Epithelial cell of esophagus (primary cell): ENCODE measurements at regions not wholly inside any gene's neighbourhood (a gene's known extent, or its start where the extent isn't known, plus 50 kb on each side); places are given as distances from the start of the nearest gene placed in this dataset.

Experiments used
- DNase-seq: peaks from one replicate; pipeline ENCODE4 v3.0.0; 2010; ENCODE audit warnings: low read depth
- H3K4me3 ChIP-seq: 2 replicates; pipeline ENCODE4 v1.5.1; 2011; ENCODE audit warnings: mild to moderate bottlenecking, low read length, control low read depth
- TF ChIP-seq, protein P1 (sequence below): IDR thresholded peaks from 2 replicates; pipeline ENCODE4 v1.5.1; 2011; ENCODE audit warnings: low read depth, mild to moderate bottlenecking, low read length, control low read depth, inconsistent platforms; ENCODE audit not compliant: insufficient read depth; ENCODE audit errors: missing control alignments

DNA sequence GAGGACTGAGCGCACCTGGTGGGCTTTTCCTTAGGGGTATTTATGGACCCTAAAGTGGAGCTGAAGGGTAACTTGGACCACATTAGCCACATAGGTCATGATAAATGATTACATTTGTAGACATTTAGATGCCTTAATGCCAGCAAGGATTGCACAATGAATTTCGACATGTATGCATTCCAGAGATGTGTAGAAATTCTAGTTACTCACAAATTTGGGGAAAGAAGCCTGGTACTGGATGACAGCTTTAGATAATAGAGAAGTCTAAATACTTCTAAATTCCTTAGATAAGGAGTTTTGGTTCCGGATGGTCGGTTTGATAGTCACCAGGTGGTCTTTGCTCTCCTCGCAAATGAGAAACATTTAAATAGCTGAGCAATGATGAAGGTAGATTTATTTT lies 609.5 kb upstream of the PRKX start:
- TF ChIP-seq, protein P1, sequence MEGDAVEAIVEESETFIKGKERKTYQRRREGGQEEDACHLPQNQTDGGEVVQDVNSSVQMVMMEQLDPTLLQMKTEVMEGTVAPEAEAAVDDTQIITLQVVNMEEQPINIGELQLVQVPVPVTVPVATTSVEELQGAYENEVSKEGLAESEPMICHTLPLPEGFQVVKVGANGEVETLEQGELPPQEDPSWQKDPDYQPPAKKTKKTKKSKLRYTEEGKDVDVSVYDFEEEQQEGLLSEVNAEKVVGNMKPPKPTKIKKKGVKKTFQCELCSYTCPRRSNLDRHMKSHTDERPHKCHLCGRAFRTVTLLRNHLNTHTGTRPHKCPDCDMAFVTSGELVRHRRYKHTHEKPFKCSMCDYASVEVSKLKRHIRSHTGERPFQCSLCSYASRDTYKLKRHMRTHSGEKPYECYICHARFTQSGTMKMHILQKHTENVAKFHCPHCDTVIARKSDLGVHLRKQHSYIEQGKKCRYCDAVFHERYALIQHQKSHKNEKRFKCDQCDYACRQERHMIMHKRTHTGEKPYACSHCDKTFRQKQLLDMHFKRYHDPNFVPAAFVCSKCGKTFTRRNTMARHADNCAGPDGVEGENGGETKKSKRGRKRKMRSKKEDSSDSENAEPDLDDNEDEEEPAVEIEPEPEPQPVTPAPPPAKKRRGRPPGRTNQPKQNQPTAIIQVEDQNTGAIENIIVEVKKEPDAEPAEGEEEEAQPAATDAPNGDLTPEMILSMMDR: no peak
- DNase-seq: no peak

DNA sequence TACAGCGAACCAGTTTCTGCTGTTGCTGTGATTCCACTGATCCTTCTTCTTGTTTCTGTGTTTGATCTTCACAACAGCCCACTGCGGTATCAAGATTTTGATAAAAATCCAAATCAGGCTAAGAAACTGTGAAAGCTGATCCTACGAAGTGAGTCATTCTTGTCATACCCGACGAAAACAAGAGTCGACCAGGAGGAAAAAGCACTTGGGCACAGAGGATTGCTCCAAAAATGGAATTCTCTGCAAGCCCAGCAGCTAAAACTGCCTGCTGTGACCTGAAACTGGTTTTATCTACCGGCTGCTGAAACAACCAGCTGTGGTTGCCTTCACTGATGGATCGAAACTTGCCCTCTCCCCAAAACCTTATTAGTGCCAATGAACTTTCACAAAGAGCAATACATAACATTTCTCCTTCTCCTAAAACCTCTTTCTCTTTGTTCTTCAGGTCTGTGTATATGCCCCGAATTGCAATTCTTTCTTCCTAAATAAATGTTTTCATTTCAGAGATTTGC lies 607.0 kb upstream of the PRKX start:
- no peak overlapping the region for H3K4me3 ChIP-seq
- DNase-seq: no peak

More for the DNA sequence above, 609.5 kb upstream of the PRKX start:
- H3K4me3 ChIP-seq: no peak overlapping the region

DNA sequence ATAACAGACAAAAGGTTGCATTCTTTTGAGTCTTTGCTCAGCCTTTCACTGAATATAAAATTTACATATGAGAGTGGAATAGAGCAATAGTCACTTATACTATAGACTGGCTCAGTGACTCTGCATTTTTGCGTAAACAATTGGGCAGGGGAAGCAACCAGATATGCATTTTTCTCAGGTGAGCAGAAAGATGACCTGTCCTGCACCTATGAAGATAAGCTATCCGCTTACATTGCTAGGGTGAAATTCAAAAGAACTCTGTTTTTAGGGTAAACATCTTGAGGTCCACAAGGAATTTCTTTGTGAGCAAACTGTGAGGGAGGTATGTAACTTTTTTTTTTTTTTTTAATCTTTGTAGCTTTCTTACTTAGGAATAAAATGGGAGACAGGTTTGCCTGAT lies 602.4 kb upstream of the PRKX start:
- TF ChIP-seq, protein P1: no peak
- no peak overlapping the region for H3K4me3 ChIP-seq
- DNase-seq: no peak

More for the DNA sequence above, 607.0 kb upstream of the PRKX start:
- TF ChIP-seq, protein P1: no peak

DNA sequence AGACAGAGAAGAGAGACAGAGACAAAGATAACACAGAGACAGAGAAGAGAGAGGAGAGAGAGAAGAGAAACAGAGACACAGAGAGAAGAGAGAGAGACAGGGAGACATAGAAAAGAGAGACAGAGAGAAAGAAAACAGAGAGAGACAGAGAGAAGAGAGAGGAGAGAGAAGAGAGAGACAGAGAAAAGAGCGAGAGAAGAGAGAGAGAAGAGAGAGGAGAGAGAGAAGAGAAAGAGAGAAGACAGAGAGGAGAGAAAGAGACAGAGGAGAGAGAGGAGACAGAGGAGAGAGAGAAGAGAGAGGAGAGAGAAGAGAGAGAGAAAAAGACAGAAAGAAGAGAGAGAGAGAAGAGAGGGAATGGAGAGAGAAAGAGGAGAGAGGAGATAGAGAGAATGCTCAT lies 601.1 kb upstream of the PRKX start:
- TF ChIP-seq, protein P1: no peak
- no peak for DNase-seq
- no peak overlapping the region for H3K4me3 ChIP-seq

DNA sequence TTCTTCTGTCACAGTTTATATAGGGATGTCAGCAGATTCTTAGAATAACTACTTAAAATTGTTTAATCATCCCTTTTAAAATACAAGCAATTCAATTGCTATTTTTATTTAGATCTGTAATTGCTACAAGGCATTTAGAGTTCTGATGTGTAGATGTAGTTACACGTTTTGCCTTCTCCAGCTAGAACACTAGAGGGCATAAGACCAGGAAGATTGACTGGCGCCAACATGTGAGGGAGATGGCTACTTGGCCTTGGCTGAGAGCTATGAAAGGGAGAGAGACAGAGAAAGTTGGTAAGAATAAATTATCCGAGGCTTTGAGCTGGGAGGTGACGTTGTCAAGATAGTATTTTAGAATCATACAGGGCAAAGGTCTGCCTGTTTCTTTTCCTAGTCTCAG lies 563.7 kb upstream of the PRKX start:
- H3K4me3 ChIP-seq: no peak overlapping the region
- TF ChIP-seq, protein P1: no peak

DNA sequence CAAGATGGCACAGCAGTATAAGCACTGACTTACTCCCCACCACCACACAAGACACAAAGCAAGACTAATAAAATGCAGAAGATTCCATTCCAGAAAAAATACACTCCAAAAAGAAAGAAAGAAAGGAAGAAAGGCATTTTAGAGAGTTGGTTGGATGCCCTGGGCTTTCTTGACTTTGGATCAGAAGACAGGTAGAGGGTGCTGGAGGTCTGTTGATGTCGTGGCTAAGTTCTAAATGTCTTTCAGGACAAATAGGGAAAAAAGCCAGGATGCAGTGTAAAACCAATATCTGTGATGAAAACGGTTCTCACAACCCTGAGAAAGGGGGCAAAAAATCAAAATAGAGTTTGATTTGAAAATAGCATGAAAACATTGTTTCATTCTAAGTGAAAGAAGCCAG lies 555.2 kb upstream of the PRKX start:
- no peak overlapping the region for H3K4me3 ChIP-seq
- TF ChIP-seq, protein P1: no peak
- no peak for DNase-seq

More for the DNA sequence above, 563.7 kb upstream of the PRKX start:
- peak; percentile 0 for DNase-seq

DNA sequence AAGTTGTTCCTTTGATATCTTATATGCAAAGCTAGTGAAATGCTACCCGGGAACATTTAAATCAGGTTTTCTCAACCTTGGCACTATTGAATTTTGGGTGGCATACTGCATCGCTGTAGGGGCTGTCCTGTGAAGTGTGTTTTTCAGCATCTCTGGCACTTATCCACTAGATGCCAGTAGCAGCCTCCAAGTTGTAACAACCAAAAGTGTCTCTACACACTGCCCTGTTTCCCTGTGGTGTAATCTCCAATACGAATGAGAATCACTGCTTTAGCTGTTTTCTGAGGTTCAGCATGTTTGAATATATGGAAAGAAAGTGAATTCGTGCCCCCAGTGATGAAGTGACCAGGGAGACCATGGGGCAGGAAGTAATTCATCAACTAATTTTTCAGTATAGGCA lies 551.6 kb upstream of the PRKX start:
- no peak for DNase-seq
- TF ChIP-seq, protein P1: no peak
- no peak overlapping the region for H3K4me3 ChIP-seq
